Mesenchymal stem cell (in vitro differentiated cells and primary cell): ENCODE measurements at regions not wholly inside any gene's neighbourhood (a gene's known extent, or its start where the extent isn't known, plus 50 kb on each side); places are given as distances from the start of the nearest gene placed in this dataset.
A peak's percentile ranks its signal among the peaks of the same experiment; 100 is the strongest.

Source experiments
- DNase-seq: peaks from one replicate; pipeline ENCODE4 v3.0.0-alpha.2; 2013
- H2AFZ ChIP-seq: one replicate; pipeline ENCODE4 v1.6.1; 2013; ENCODE audit warnings: low read depth, mild to moderate bottlenecking, control low read depth, inconsistent platforms, low read length, moderate library complexity
- H2AK5ac ChIP-seq: 2 replicates; pipeline ENCODE4 v1.6.1; 2013; ENCODE audit warnings: low read length, moderate library complexity, mild to moderate bottlenecking, inconsistent platforms; ENCODE audit not compliant: severe bottlenecking
- H2BK120ac ChIP-seq: one replicate; pipeline ENCODE4 v1.6.1; 2013; ENCODE audit warnings: low read depth, mild to moderate bottlenecking, inconsistent platforms, low read length, moderate library complexity
- H2BK12ac ChIP-seq, 2 experiments: one replicate each; pipeline ENCODE4 v1.6.1; 2013; ENCODE audit warnings: inconsistent platforms in 2 of 2, low read length in 2 of 2, mild to moderate bottlenecking in 2 of 2, moderate library complexity in 2 of 2, control low read depth in 1 of 2
- H2BK15ac ChIP-seq: one replicate; pipeline ENCODE4 v1.6.1; 2013; ENCODE audit warnings: mild to moderate bottlenecking, low read depth, inconsistent platforms; ENCODE audit not compliant: poor library complexity, severe bottlenecking
- H2BK5ac ChIP-seq: 2 replicates; pipeline ENCODE4 v1.6.1; 2013; ENCODE audit warnings: low read depth, mild to moderate bottlenecking, low read length, control low read depth, inconsistent platforms; ENCODE audit not compliant: poor library complexity, severe bottlenecking
- H3K14ac ChIP-seq, 2 experiments: one replicate each; pipeline ENCODE4 v1.6.1; 2013; ENCODE audit warnings: inconsistent platforms in 2 of 2, low read length in 2 of 2, control low read depth in 1 of 2, mild to moderate bottlenecking in 1 of 2, moderate library complexity in 1 of 2
- H3K18ac ChIP-seq, 2 experiments: one replicate each; pipeline ENCODE4 v1.6.1; 2013; ENCODE audit warnings: inconsistent platforms in 2 of 2, low read length in 2 of 2, control low read depth in 1 of 2, low read depth in 1 of 2, mild to moderate bottlenecking in 1 of 2
- H3K23ac ChIP-seq, 2 experiments: one replicate each; pipeline ENCODE4 v1.6.1; 2013; ENCODE audit warnings: inconsistent platforms in 2 of 2, low read length in 2 of 2, mild to moderate bottlenecking in 2 of 2, moderate library complexity in 2 of 2, control low read depth in 1 of 2
- H3K27ac ChIP-seq: 2 replicates; pipeline ENCODE4 v1.5.1; 2013; ENCODE audit warnings: mild to moderate bottlenecking, moderate library complexity, low read length, control low read depth, inconsistent platforms; ENCODE audit not compliant: poor library complexity, severe bottlenecking
- H3K27me3 ChIP-seq, 2 experiments: 2 replicates each; pipeline versions ENCODE4 v1.6.1 to v1.7.0; 2013; ENCODE audit warnings: low read length in 2 of 2, mild to moderate bottlenecking in 2 of 2, moderate library complexity in 2 of 2, control low read depth in 1 of 2, inconsistent platforms in 1 of 2; ENCODE audit not compliant: control insufficient read depth in 1 of 2, insufficient read depth in 1 of 2
- H3K36me3 ChIP-seq, 2 experiments: 2 replicates each; pipeline versions ENCODE4 v1.6.1 to v1.7.0; 2013; ENCODE audit warnings: low read length in 2 of 2, control low read depth in 1 of 2, inconsistent platforms in 1 of 2, low read depth in 1 of 2, mild to moderate bottlenecking in 1 of 2; ENCODE audit not compliant: insufficient read depth in 2 of 2, control insufficient read depth in 1 of 2
- H3K4ac ChIP-seq, 2 experiments: one replicate each; pipeline ENCODE4 v1.6.1; 2013; ENCODE audit warnings: inconsistent platforms in 2 of 2, low read length in 2 of 2, mild to moderate bottlenecking in 2 of 2, moderate library complexity in 2 of 2, control low read depth in 1 of 2, low read depth in 1 of 2
- H3K4me1 ChIP-seq: 2 replicates; pipeline ENCODE4 v1.6.1; 2013; ENCODE audit warnings: low read depth, low read length, control low read depth; ENCODE audit not compliant: control insufficient read depth, insufficient read depth
- H3K4me2 ChIP-seq: 2 replicates; pipeline ENCODE4 v1.6.1; 2013; ENCODE audit warnings: low read length, mild to moderate bottlenecking, inconsistent platforms; ENCODE audit not compliant: poor library complexity, severe bottlenecking
- H3K4me3 ChIP-seq, 2 experiments: 2 replicates each; pipeline versions ENCODE4 v1.5.1 to v1.7.0; 2013; ENCODE audit warnings: low read length in 2 of 2, mild to moderate bottlenecking in 2 of 2, control low read depth in 1 of 2, low read depth in 1 of 2; ENCODE audit not compliant: insufficient read depth in 1 of 2
- H3K79me1 ChIP-seq: replicated peaks from 2 replicates; pipeline ENCODE4 v1.6.1; 2013; ENCODE audit warnings: mild to moderate bottlenecking, control low read depth, low read length, inconsistent platforms; ENCODE audit not compliant: poor library complexity, severe bottlenecking
- H3K9ac ChIP-seq: 2 replicates; pipeline ENCODE4 v1.7.0; 2013; ENCODE audit warnings: mild to moderate bottlenecking, low read length, moderate library complexity
- H3K9me3 ChIP-seq: 2 replicates; pipeline ENCODE4 v1.7.0; 2013; ENCODE audit warnings: mild to moderate bottlenecking, low read length; ENCODE audit not compliant: control insufficient read depth
- H4K8ac ChIP-seq: one replicate; pipeline ENCODE4 v1.6.1; 2013; ENCODE audit warnings: inconsistent platforms, mild to moderate bottlenecking, low read length, moderate library complexity
- H4K91ac ChIP-seq: one replicate; pipeline ENCODE4 v1.6.1; 2013; ENCODE audit warnings: mild to moderate bottlenecking, low read length, inconsistent platforms
- WGBS: methylation state at CpG from one replicate; pipeline ENCODE4 v1.1.7; 2013; ENCODE audit warnings: mixed read lengths; 5-methylcytosine and 5-hydroxymethylcytosine counted together

GRCh38 chrX:125744914-125745313 lies 421.2 kb downstream of the DCAF12L2 start:
- no peaks in the 10 kb centered on the region for H3K9me3 ChIP-seq
- H3K14ac ChIP-seq, result no peak overlapping the region
- no peak overlapping the region for H2BK5ac ChIP-seq
- no peaks in the 10 kb centered on the region for H3K36me3 ChIP-seq
- no peak overlapping the region for H3K4me3 ChIP-seq
- H3K23ac ChIP-seq, result no peak overlapping the region
- H3K27ac ChIP-seq, result no peak overlapping the region
- H2AK5ac ChIP-seq, result no peak overlapping the region
- H4K8ac ChIP-seq, result no peak overlapping the region
- no peak overlapping the region for H2BK15ac ChIP-seq
- no peaks in the 10 kb centered on the region for H3K4me1 ChIP-seq
- H3K27me3 ChIP-seq, result no peaks in the 10 kb centered on the region
- no peaks in the 10 kb centered on the region for H3K79me1 ChIP-seq
- no peak for DNase-seq
- H3K18ac ChIP-seq, result no peak overlapping the region
- H3K4ac ChIP-seq, result no peak overlapping the region
- no CpG with 5 or more reads among the region's 3 CpGs for WGBS
- H3K4me2 ChIP-seq, result no peak overlapping the region
- H3K9ac ChIP-seq, result no peak overlapping the region
- no peak overlapping the region for H4K91ac ChIP-seq
- no peak overlapping the region for H2BK120ac ChIP-seq
- no peak overlapping the region for H2AFZ ChIP-seq
- no peak overlapping the region for H2BK12ac ChIP-seq

- Histone ChIP-seq H2AFZ (no peak overlapping the region), H3K79me1 (no peaks in the 10 kb centered on the region), H4K91ac (no peak overlapping the region), H3K9me3 (peaks cover 6% of the 10 kb centered on the region), H2BK5ac (no peak overlapping the region), H3K18ac (no peak overlapping the region), H3K4me2 (no peak overlapping the region), H4K8ac (no peak overlapping the region), H3K23ac (no peak overlapping the region), H2BK12ac (no peak overlapping the region), H3K4me1 (no peaks in the 10 kb centered on the region), H3K27ac (no peak overlapping the region), H2AK5ac (no peak overlapping the region), H3K4ac (no peak overlapping the region), H2BK120ac (no peak overlapping the region), H3K9ac (peak overlapping the region; percentile 17), H3K27me3 (no peaks in the 10 kb centered on the region), H2BK15ac (no peak overlapping the region), H3K4me3 (peak overlapping the region in 1 of 2 experiments; percentile 71), H3K36me3 (no peaks in the 10 kb centered on the region), H3K14ac (no peak overlapping the region)
- DNase-seq, result no peak
- WGBS, result 65% methylated on average over 7 of the region's 8 CpGs
Observed at GRCh38 chrX:125757794-125758564, 408.1 kb downstream of the DCAF12L2 start.

GRCh38 chrX:125758819-125759218 lies 407.3 kb downstream of the DCAF12L2 start:
- Histone ChIP-seq H3K23ac (no peak overlapping the region), H3K36me3 (no peaks in the 10 kb centered on the region), H3K4me3 (peak overlapping the region in 1 of 2 experiments; percentile 71), H3K14ac (no peak overlapping the region), H2BK15ac (no peak overlapping the region), H3K9me3 (peaks cover 14% of the 10 kb centered on the region), H2AFZ (no peak overlapping the region), H3K4me2 (no peak overlapping the region), H2BK12ac (no peak overlapping the region), H3K27me3 (no peaks in the 10 kb centered on the region), H3K4ac (no peak overlapping the region), H3K27ac (no peak overlapping the region), H4K91ac (no peak overlapping the region), H3K18ac (no peak overlapping the region), H2AK5ac (no peak overlapping the region), H2BK5ac (no peak overlapping the region), H4K8ac (no peak overlapping the region), H3K79me1 (no peaks in the 10 kb centered on the region), H3K9ac (no peak overlapping the region), H3K4me1 (no peaks in the 10 kb centered on the region), H2BK120ac (no peak overlapping the region)
- no peak for DNase-seq
- WGBS, result no CpG with 5 or more reads among the region's 2 CpGs

GRCh38 chrX:125762954-125763353 lies 403.1 kb downstream of the DCAF12L2 start:
- Histone ChIP-seq H3K4ac (no peak overlapping the region), H3K9me3 (peaks cover 17% of the 10 kb centered on the region), H2AK5ac (no peak overlapping the region), H2BK12ac (no peak overlapping the region), H3K36me3 (no peaks in the 10 kb centered on the region), H4K91ac (no peak overlapping the region), H3K4me1 (no peaks in the 10 kb centered on the region), H4K8ac (no peak overlapping the region), H2BK5ac (no peak overlapping the region), H3K18ac (no peak overlapping the region), H3K4me2 (no peak overlapping the region), H3K27ac (no peak overlapping the region), H2AFZ (no peak overlapping the region), H3K79me1 (no peaks in the 10 kb centered on the region), H2BK15ac (no peak overlapping the region), H2BK120ac (no peak overlapping the region), H3K23ac (no peak overlapping the region), H3K14ac (no peak overlapping the region), H3K4me3 (no peak overlapping the region), H3K9ac (no peak overlapping the region), H3K27me3 (no peaks in the 10 kb centered on the region)
- no CpG with 5 or more reads among the region's 1 CpG for WGBS
- DNase-seq, result no peak
